ENCODE measurements at regions not wholly inside any gene's neighbourhood (a gene's known extent, or its start where the extent isn't known, plus 50 kb on each side); places are given as distances from the start of the nearest gene placed in this dataset.

DNA sequence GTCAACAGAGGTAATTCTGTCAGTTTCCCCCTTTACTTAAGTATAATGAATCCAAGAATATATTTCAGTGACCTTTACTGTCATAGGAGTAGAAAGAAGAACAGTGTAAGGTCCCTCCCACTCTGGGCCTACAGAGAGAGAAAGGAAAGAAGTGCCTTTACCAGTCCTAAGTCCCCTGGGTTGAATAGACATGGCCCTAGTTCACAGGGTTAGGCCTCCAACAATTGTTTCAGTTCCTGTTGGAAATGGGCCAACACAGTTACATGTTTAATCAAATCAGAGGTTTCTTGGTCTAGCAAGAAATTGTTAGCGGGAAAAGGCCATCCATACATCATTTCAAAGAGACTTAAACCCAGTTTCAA, 605.6 kb downstream of the MTRR start:
- TF ChIP-seq BACH2 (CRISPR knock-in tag; IDR thresholded peaks at IDR 0.05; ENCODE audit: borderline replicate concordance) (no peak), CSDC2 (CRISPR knock-in tag; IDR thresholded peaks at IDR 0.05) (no peak), ISL1 (CRISPR knock-in tag; IDR thresholded peaks at IDR 0.05) (no peak), GLIS3 (CRISPR knock-in tag; IDR thresholded peaks at IDR 0.05) (no peak), ZFP3 (CRISPR knock-in tag; IDR thresholded peaks at IDR 0.05) (no peak)
- TF ChIP-seq, protein P1, sequence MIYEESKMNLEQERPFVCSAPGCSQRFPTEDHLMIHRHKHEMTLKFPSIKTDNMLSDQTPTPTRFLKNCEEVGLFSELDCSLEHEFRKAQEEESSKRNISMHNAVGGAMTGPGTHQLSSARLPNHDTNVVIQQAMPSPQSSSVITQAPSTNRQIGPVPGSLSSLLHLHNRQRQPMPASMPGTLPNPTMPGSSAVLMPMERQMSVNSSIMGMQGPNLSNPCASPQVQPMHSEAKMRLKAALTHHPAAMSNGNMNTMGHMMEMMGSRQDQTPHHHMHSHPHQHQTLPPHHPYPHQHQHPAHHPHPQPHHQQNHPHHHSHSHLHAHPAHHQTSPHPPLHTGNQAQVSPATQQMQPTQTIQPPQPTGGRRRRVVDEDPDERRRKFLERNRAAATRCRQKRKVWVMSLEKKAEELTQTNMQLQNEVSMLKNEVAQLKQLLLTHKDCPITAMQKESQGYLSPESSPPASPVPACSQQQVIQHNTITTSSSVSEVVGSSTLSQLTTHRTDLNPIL (CRISPR knock-in tag; IDR thresholded peaks at IDR 0.05; ENCODE audit: low read depth): no peak
- ATAC-seq: no peak

DNA sequence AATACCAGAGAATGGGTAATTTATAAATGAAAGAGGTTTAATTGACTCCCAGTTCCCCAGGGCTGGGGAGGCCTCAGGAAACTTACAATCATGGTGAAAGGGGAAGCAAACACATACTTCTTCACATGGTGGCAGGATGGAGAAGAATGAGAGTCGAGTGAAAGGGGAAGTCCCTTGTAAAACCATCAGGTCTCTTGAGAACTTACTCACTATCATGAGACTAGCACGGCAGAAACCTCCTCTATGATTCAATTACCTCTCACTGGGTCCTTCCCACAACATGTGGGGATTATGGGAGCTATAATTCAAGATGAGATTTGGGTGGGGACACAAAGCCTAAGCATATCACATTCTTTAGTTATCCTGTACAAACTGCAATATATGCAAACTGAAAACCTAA, 609.4 kb downstream of the MTRR start:
- TF ChIP-seq, protein P2, sequence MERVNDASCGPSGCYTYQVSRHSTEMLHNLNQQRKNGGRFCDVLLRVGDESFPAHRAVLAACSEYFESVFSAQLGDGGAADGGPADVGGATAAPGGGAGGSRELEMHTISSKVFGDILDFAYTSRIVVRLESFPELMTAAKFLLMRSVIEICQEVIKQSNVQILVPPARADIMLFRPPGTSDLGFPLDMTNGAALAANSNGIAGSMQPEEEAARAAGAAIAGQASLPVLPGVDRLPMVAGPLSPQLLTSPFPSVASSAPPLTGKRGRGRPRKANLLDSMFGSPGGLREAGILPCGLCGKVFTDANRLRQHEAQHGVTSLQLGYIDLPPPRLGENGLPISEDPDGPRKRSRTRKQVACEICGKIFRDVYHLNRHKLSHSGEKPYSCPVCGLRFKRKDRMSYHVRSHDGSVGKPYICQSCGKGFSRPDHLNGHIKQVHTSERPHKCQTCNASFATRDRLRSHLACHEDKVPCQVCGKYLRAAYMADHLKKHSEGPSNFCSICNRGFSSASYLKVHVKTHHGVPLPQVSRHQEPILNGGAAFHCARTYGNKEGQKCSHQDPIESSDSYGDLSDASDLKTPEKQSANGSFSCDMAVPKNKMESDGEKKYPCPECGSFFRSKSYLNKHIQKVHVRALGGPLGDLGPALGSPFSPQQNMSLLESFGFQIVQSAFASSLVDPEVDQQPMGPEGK (CRISPR knock-in tag; IDR thresholded peaks at IDR 0.05; ENCODE audit: borderline replicate concordance): no peak
- TF ChIP-seq ESRRG (CRISPR knock-in tag; IDR thresholded peaks at IDR 0.05) (no peak), ISL1 (CRISPR knock-in tag; IDR thresholded peaks at IDR 0.05) (no peak), ZC3H10 (CRISPR knock-in tag; IDR thresholded peaks at IDR 0.05) (no peak), OSR1 (CRISPR knock-in tag; IDR thresholded peaks at IDR 0.05) (no peak), ZFP3 (CRISPR knock-in tag; IDR thresholded peaks at IDR 0.05) (no peak), ZNF70 (CRISPR knock-in tag; IDR thresholded peaks at IDR 0.05) (no peak), RARB (CRISPR knock-in tag; IDR thresholded peaks at IDR 0.05) (no peak), ZNF565 (CRISPR knock-in tag; conservative IDR thresholded peaks at IDR 0.05; ENCODE audit: low read depth) (no peak), CSDC2 (CRISPR knock-in tag; IDR thresholded peaks at IDR 0.05) (no peak), TCF4 (CRISPR knock-in tag; IDR thresholded peaks at IDR 0.05; ENCODE audit: borderline replicate concordance) (no peak), PPARA (CRISPR knock-in tag; IDR thresholded peaks at IDR 0.05; ENCODE audit: borderline replicate concordance) (no peak), ZFP30 (CRISPR knock-in tag; IDR thresholded peaks at IDR 0.05) (no peak), ARNTL (CRISPR knock-in tag; IDR thresholded peaks at IDR 0.05; ENCODE audit: borderline replicate concordance, low read depth) (no peak), TOX (CRISPR knock-in tag; IDR thresholded peaks at IDR 0.05; ENCODE audit: borderline replicate concordance) (no peak), ZNF8 (CRISPR knock-in tag; IDR thresholded peaks at IDR 0.05) (no peak)
- TF ChIP-seq, protein P3, sequence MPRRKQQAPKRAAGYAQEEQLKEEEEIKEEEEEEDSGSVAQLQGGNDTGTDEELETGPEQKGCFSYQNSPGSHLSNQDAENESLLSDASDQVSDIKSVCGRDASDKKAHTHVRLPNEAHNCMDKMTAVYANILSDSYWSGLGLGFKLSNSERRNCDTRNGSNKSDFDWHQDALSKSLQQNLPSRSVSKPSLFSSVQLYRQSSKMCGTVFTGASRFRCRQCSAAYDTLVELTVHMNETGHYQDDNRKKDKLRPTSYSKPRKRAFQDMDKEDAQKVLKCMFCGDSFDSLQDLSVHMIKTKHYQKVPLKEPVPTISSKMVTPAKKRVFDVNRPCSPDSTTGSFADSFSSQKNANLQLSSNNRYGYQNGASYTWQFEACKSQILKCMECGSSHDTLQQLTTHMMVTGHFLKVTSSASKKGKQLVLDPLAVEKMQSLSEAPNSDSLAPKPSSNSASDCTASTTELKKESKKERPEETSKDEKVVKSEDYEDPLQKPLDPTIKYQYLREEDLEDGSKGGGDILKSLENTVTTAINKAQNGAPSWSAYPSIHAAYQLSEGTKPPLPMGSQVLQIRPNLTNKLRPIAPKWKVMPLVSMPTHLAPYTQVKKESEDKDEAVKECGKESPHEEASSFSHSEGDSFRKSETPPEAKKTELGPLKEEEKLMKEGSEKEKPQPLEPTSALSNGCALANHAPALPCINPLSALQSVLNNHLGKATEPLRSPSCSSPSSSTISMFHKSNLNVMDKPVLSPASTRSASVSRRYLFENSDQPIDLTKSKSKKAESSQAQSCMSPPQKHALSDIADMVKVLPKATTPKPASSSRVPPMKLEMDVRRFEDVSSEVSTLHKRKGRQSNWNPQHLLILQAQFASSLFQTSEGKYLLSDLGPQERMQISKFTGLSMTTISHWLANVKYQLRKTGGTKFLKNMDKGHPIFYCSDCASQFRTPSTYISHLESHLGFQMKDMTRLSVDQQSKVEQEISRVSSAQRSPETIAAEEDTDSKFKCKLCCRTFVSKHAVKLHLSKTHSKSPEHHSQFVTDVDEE (CRISPR knock-in tag; IDR thresholded peaks at IDR 0.05): no peak
- TF ChIP-seq, protein P4, sequence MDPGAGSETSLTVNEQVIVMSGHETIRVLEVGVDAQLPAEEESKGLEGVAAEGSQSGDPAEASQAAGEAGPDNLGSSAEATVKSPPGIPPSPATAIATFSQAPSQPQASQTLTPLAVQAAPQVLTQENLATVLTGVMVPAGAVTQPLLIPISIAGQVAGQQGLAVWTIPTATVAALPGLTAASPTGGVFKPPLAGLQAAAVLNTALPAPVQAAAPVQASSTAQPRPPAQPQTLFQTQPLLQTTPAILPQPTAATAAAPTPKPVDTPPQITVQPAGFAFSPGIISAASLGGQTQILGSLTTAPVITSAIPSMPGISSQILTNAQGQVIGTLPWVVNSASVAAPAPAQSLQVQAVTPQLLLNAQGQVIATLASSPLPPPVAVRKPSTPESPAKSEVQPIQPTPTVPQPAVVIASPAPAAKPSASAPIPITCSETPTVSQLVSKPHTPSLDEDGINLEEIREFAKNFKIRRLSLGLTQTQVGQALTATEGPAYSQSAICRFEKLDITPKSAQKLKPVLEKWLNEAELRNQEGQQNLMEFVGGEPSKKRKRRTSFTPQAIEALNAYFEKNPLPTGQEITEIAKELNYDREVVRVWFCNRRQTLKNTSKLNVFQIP (CRISPR knock-in tag; IDR thresholded peaks at IDR 0.05; ENCODE audit: borderline replicate concordance, low read depth): no peak
- TF ChIP-seq, protein P5, sequence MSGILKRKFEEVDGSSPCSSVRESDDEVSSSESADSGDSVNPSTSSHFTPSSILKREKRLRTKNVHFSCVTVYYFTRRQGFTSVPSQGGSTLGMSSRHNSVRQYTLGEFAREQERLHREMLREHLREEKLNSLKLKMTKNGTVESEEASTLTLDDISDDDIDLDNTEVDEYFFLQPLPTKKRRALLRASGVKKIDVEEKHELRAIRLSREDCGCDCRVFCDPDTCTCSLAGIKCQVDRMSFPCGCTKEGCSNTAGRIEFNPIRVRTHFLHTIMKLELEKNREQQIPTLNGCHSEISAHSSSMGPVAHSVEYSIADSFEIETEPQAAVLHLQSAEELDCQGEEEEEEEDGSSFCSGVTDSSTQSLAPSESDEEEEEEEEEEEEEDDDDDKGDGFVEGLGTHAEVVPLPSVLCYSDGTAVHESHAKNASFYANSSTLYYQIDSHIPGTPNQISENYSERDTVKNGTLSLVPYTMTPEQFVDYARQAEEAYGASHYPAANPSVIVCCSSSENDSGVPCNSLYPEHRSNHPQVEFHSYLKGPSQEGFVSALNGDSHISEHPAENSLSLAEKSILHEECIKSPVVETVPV (CRISPR knock-in tag; IDR thresholded peaks at IDR 0.05): no peak
- TF ChIP-seq, protein P1 (CRISPR knock-in tag; IDR thresholded peaks at IDR 0.05; ENCODE audit: low read depth): no peak
- ATAC-seq: no peak

All from SK-N-SH treated with all-trans-retinoic acid at 6 μM for 48 hours (cell line).